Caco-2 (cell line): ENCODE measurements at regions not wholly inside any gene's neighbourhood (a gene's known extent, or its start where the extent isn't known, plus 50 kb on each side); places are given as distances from the start of the nearest gene placed in this dataset.

Experiments used
- BruUV-seq: library from RNA; stranded (reverse); fragments of 400-500 nt; replicated peaks from 2 replicates; lab custom pipeline; 2021; lab: Mats Ljungman, UMichigan
- CTCF ChIA-PET: fragments of 300-600 bp; sonication (Branson Sonifier 250); formaldehyde crosslinking; loops from one replicate; lab custom pipeline; 2022; ENCODE audit warnings: antibody characterized with exemption; lab: Charles Lee
- POLR2A ChIA-PET: fragments of 300-600 bp; sonication (Branson Sonifier 250); formaldehyde crosslinking; loops from one replicate; lab custom pipeline; 2022; ENCODE audit warnings: antibody characterized with exemption; lab: Charles Lee
- DNase-seq, 2 experiments: peaks; one replicate each; pipeline versions ENCODE4 v3.0.0 to v3.0.0-alpha.2; 2020 to 2022
- H3K27me3 ChIP-seq: replicated peaks from 2 replicates; pipeline ENCODE4 v1.6.0; 2011; ENCODE audit warnings: low read length; ENCODE audit not compliant: control insufficient read depth, insufficient read depth
- H3K36me3 ChIP-seq: 2 replicates; pipeline ENCODE4 v1.5.1; 2011; ENCODE audit warnings: low read length; ENCODE audit not compliant: control insufficient read depth, insufficient read depth
- H3K4me1 ChIP-seq: fragments of 250-450 bp; sonication (Bioruptor Pico); 2 replicates; pipeline ENCODE4 v1.5.1; 2020; ENCODE audit warnings: mild to moderate bottlenecking
- H3K4me3 ChIP-seq: 2 replicates; pipeline ENCODE4 v1.5.1; 2011; ENCODE audit warnings: low read depth, mild to moderate bottlenecking, control low read depth, low read length
- H3K9me3 ChIP-seq: fragments of 250-450 bp; sonication (Bioruptor Pico); 2 replicates; pipeline ENCODE4 v1.5.1; 2020; ENCODE audit warnings: mild to moderate bottlenecking, moderate library complexity
- H3K27ac Mint-ChIP-seq: one replicate; pipeline ENCODE4 v1.8.0; 2022; ENCODE audit warnings: mixed read lengths; ENCODE audit not compliant: unreplicated experiment
- H3K27me3 Mint-ChIP-seq: one replicate; pipeline ENCODE4 v1.8.0; 2022; ENCODE audit warnings: mixed read lengths; ENCODE audit not compliant: insufficient read depth, unreplicated experiment
- H3K36me3 Mint-ChIP-seq: one replicate; pipeline ENCODE4 v1.8.0; 2022; ENCODE audit warnings: mild to moderate bottlenecking, mixed read lengths; ENCODE audit not compliant: insufficient read depth, unreplicated experiment
- H3K4me1 Mint-ChIP-seq: one replicate; pipeline ENCODE4 v1.8.0; 2022; ENCODE audit warnings: low read depth, mixed read lengths; ENCODE audit not compliant: unreplicated experiment
- H3K4me3 Mint-ChIP-seq: one replicate; pipeline ENCODE4 v1.8.0; 2022; ENCODE audit warnings: mild to moderate bottlenecking, moderate library complexity, mixed read lengths; ENCODE audit not compliant: unreplicated experiment
- H3K9me3 Mint-ChIP-seq: one replicate; pipeline ENCODE4 v1.8.0; 2022; ENCODE audit warnings: mixed read lengths; ENCODE audit not compliant: unreplicated experiment
- intact Hi-C: fragments of 100-400 bp; cut with micrococcal nuclease; formaldehyde crosslinking; loops from one replicate; pipeline ENCODE4 v1.10.0; 2022; ENCODE audit not compliant: unreplicated experiment
- TF ChIP-seq, protein P1 (sequence below), 2 experiments: fragments of 200-600 bp in 1 of 2; IDR thresholded peaks; 1 replicate in 1 of 2; 2 replicates in 1 of 2; pipeline versions ENCODE4 v1.5.1 to v1.8.0; 2011 to 2022; ENCODE audit warnings: antibody characterized with exemption in 1 of 2, control low read depth in 1 of 2, inconsistent platforms in 1 of 2, low read depth in 1 of 2, low read length in 1 of 2, mild to moderate bottlenecking in 1 of 2, moderate library complexity in 1 of 2; ENCODE audit not compliant: insufficient read depth in 1 of 2, severe bottlenecking in 1 of 2, unreplicated experiment in 1 of 2

- intact Hi-C loops: no loop called here
- no peak overlapping the region for H3K4me3 Mint-ChIP-seq
- H3K36me3 Mint-ChIP-seq: no peaks in the 10 kb centered on the region
- H3K9me3 ChIP-seq: no peaks in the 10 kb centered on the region
- H3K4me1 Mint-ChIP-seq: no peaks in the 10 kb centered on the region
- no peaks in the 10 kb centered on the region for H3K4me1 ChIP-seq
- no peak for DNase-seq
- H3K36me3 ChIP-seq: no peaks in the 10 kb centered on the region
- CTCF ChIA-PET: no interaction called here
- POLR2A ChIA-PET: no interaction called here
- TF ChIP-seq, protein P1, sequence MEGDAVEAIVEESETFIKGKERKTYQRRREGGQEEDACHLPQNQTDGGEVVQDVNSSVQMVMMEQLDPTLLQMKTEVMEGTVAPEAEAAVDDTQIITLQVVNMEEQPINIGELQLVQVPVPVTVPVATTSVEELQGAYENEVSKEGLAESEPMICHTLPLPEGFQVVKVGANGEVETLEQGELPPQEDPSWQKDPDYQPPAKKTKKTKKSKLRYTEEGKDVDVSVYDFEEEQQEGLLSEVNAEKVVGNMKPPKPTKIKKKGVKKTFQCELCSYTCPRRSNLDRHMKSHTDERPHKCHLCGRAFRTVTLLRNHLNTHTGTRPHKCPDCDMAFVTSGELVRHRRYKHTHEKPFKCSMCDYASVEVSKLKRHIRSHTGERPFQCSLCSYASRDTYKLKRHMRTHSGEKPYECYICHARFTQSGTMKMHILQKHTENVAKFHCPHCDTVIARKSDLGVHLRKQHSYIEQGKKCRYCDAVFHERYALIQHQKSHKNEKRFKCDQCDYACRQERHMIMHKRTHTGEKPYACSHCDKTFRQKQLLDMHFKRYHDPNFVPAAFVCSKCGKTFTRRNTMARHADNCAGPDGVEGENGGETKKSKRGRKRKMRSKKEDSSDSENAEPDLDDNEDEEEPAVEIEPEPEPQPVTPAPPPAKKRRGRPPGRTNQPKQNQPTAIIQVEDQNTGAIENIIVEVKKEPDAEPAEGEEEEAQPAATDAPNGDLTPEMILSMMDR (IDR thresholded peaks at IDR 0.05; ENCODE audit: insufficient read depth in 1 of 2, low read depth in 1 of 2, low read length in 1 of 2, severe bottlenecking in 1 of 2, unreplicated experiment in 1 of 2): no peak
- H3K27me3 Mint-ChIP-seq: peaks cover 10% of the 10 kb centered on the region
- no peaks in the 10 kb centered on the region for H3K9me3 Mint-ChIP-seq
- H3K27ac Mint-ChIP-seq: no peak overlapping the region
- no peak overlapping the region for H3K4me3 ChIP-seq
- no peaks in the 10 kb centered on the region for H3K27me3 ChIP-seq
- BruUV-seq: no TSS peak
These were observed 386.0 kb upstream of the MAN1A1 start for GRCh38 chr6:119735530-119735929.

DNA sequence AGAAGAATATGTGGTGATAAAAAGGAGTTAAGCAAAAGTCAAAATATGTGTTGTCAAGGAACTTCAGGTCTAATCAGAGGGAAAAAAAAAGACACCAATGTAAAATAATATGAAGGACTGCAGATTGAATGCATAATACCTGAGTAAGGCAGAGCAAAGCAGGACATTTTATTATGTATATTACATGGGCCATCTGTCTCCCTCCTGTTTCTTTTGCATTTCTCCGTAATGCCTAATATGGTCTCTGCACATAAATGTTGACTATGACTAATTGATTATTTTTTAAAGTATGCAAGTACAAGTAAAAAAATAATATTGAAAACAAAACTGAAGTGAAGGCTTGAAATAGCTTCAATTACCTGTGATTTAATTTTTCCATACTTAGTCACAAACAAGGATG, 384.7 kb upstream of the MAN1A1 start:
- Mint-ChIP-seq H3K27ac (no peak overlapping the region), H3K4me1 (no peaks in the 10 kb centered on the region), H3K4me3 (no peak overlapping the region), H3K36me3 (no peaks in the 10 kb centered on the region), H3K9me3 (no peaks in the 10 kb centered on the region), H3K27me3 (peaks cover 10% of the 10 kb centered on the region)
- no TSS peak for BruUV-seq
- Histone ChIP-seq H3K27me3 (no peaks in the 10 kb centered on the region), H3K4me3 (no peak overlapping the region), H3K4me1 (no peaks in the 10 kb centered on the region), H3K36me3 (no peaks in the 10 kb centered on the region), H3K9me3 (no peaks in the 10 kb centered on the region)
- intact Hi-C loops: no loop called here
- ChIA-PET POLR2A (no interaction called here), CTCF (no interaction called here)
- no peak for DNase-seq
- TF ChIP-seq, protein P1 (IDR thresholded peaks at IDR 0.05; ENCODE audit: insufficient read depth in 1 of 2, low read depth in 1 of 2, low read length in 1 of 2, severe bottlenecking in 1 of 2, unreplicated experiment in 1 of 2): no peak

DNA sequence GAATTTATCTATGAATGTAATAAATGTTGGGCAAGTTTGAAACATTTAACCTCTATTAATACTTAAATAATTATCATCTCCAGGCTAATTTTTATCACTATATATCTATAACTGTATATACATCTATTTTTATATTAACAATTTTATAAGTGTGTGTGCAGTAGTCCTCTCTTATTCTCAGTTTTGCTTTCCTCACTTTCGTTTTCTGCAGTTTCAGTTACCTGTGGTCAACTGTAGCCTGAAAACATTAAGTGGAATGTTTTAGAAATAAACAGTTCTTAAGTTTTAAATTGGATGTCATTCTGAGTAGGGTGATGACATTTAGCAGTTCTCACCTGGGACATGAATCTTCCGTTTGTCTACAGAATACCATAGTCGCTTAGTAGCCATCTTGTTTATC, 379.4 kb upstream of the MAN1A1 start:
- Histone ChIP-seq H3K4me1 (peaks cover 17% of the 10 kb centered on the region), H3K27me3 (no peaks in the 10 kb centered on the region), H3K4me3 (no peak overlapping the region), H3K9me3 (no peaks in the 10 kb centered on the region), H3K36me3 (no peaks in the 10 kb centered on the region)
- TF ChIP-seq, protein P1 (IDR thresholded peaks at IDR 0.05; ENCODE audit: insufficient read depth in 1 of 2, low read depth in 1 of 2, low read length in 1 of 2, severe bottlenecking in 1 of 2, unreplicated experiment in 1 of 2): no peak
- CTCF ChIA-PET: no interaction called here
- Mint-ChIP-seq H3K4me3 (no peak overlapping the region), H3K4me1 (peaks cover 10% of the 10 kb centered on the region), H3K27ac (no peak overlapping the region), H3K36me3 (no peaks in the 10 kb centered on the region), H3K9me3 (no peaks in the 10 kb centered on the region), H3K27me3 (peaks cover 10% of the 10 kb centered on the region)
- intact Hi-C loops: loop anchor here (5.0 kb wide), 2 partner anchors 602 to 1508 kb away; no protein-coding TSS in a partner anchor
- DNase-seq: no peak
- POLR2A ChIA-PET: no interaction called here
- no TSS peak for BruUV-seq
